HEK293T (cell line): ENCODE measurements at regions not wholly inside any gene's neighbourhood (a gene's known extent, or its start where the extent isn't known, plus 50 kb on each side); places are given as distances from the start of the nearest gene placed in this dataset.

Source experiments
- CTCF ChIA-PET: fragments of 350-600 bp; formaldehyde crosslinking; extraction: SDS; loops from one replicate; lab custom pipeline; 2021; ENCODE audit warnings: antibody characterized with exemption, inconsistent platforms; lab: Yijun Ruan, JAX
- POLR2A ChIA-PET: fragments of 350-600 bp; formaldehyde crosslinking; extraction: SDS; loops from one replicate; lab custom pipeline; 2020; ENCODE audit warnings: antibody characterized with exemption, inconsistent platforms; lab: Yijun Ruan, JAX
- DNase-seq: peaks from one replicate; pipeline ENCODE4 v3.0.0; 2012; ENCODE audit warnings: mixed read lengths; ENCODE audit errors: extremely low spot score
- ARNT ChIP-seq: fragments of 450-650 bp; IDR thresholded peaks from 2 replicates; pipeline ENCODE4 v1.6.1; 2017; ENCODE audit warnings: mild to moderate bottlenecking
- BHLHE40 ChIP-seq: fragments of 450-650 bp; IDR thresholded peaks from 2 replicates; pipeline ENCODE4 v1.6.1; 2016; ENCODE audit warnings: mild to moderate bottlenecking, moderate library complexity, borderline replicate concordance
- CTBP1 ChIP-seq: fragments of 450-650 bp; IDR thresholded peaks from 2 replicates; pipeline ENCODE4 v1.6.1; 2016; ENCODE audit warnings: borderline replicate concordance
- ELF4 ChIP-seq: fragments of 450-650 bp; IDR thresholded peaks from 2 replicates; pipeline ENCODE4 v1.6.1; 2017; ENCODE audit warnings: antibody characterized with exemption
- FOXA1 ChIP-seq: fragments of 450-650 bp; IDR thresholded peaks from 2 replicates; pipeline ENCODE4 v1.6.1; 2016; ENCODE audit warnings: mild to moderate bottlenecking
- FOXK2 ChIP-seq: fragments of 450-650 bp; IDR thresholded peaks from 2 replicates; pipeline ENCODE4 v1.6.1; 2016; ENCODE audit warnings: mild to moderate bottlenecking
- FOXM1 ChIP-seq: fragments of 450-650 bp; IDR thresholded peaks from 2 replicates; pipeline ENCODE4 v1.6.1; 2017; ENCODE audit warnings: mild to moderate bottlenecking, borderline replicate concordance
- HDGF ChIP-seq: fragments of 450-650 bp; IDR thresholded peaks from 2 replicates; pipeline ENCODE4 v1.6.1; 2017; ENCODE audit warnings: antibody characterized with exemption, borderline replicate concordance
- L3MBTL2 ChIP-seq: fragments of 450-650 bp; conservative IDR thresholded peaks from 2 replicates; pipeline ENCODE4 v1.6.1; 2016; ENCODE audit warnings: mild to moderate bottlenecking
- LEF1 ChIP-seq: fragments of 450-650 bp; IDR thresholded peaks from 2 replicates; pipeline ENCODE4 v1.6.1; 2017; ENCODE audit warnings: mild to moderate bottlenecking, borderline replicate concordance
- NFRKB ChIP-seq: fragments of 450-650 bp; IDR thresholded peaks from 2 replicates; pipeline ENCODE4 v1.6.1; 2016; ENCODE audit warnings: mild to moderate bottlenecking, moderate library complexity
- PKNOX1 ChIP-seq: fragments of 450-650 bp; IDR thresholded peaks from 2 replicates; pipeline ENCODE4 v1.6.1; 2016
- SP1 ChIP-seq: fragments of 450-650 bp; IDR thresholded peaks from 2 replicates; pipeline ENCODE4 v1.6.1; 2017
- SUZ12 ChIP-seq: fragments of 450-650 bp; IDR thresholded peaks from 2 replicates; pipeline ENCODE4 v1.6.1; 2016; ENCODE audit warnings: mild to moderate bottlenecking
- TARDBP ChIP-seq: fragments of 450-650 bp; IDR thresholded peaks from 2 replicates; pipeline ENCODE4 v1.6.1; 2016
- ZNF384 ChIP-seq: fragments of 450-650 bp; IDR thresholded peaks from 2 replicates; pipeline ENCODE4 v1.6.1; 2016

- CTCF ChIA-PET, result no interaction called here
- TF ChIP-seq ARNT, result no peak
- TF ChIP-seq LEF1, result no peak
- TF ChIP-seq TARDBP, result no peak
- no peak for TF ChIP-seq ZNF384
- no peak for TF ChIP-seq BHLHE40
- TF ChIP-seq SUZ12, result no peak
- TF ChIP-seq FOXA1, result no peak
- TF ChIP-seq SP1, result no peak
- no peak for TF ChIP-seq PKNOX1
- no peak for DNase-seq
- POLR2A ChIA-PET, result no interaction called here
Measured at GRCh38 chr12:30041096-30041495, 257.4 kb upstream of the TMTC1 start.

GRCh38 chr12:30030693-30031374, 247.1 kb upstream of the TMTC1 start:
- no peak for TF ChIP-seq FOXK2
- TF ChIP-seq ARNT, result no peak
- TF ChIP-seq NFRKB, result no peak
- TF ChIP-seq FOXM1, result no peak
- TF ChIP-seq PKNOX1, result no peak
- no peak for TF ChIP-seq HDGF
- TF ChIP-seq SUZ12, result no peak
- no peak for TF ChIP-seq TARDBP
- TF ChIP-seq BHLHE40, result no peak
- TF ChIP-seq FOXA1, result no peak
- no peak for TF ChIP-seq ELF4
- TF ChIP-seq LEF1, result no peak
- TF ChIP-seq CTBP1, result no peak
- no peak for TF ChIP-seq SP1
- ChIA-PET CTCF (no interaction called here), POLR2A (no interaction called here)
- DNase-seq, result no peak

GRCh38 chr12:30026621-30027234, 243.0 kb upstream of the TMTC1 start:
- POLR2A ChIA-PET, result no interaction called here
- TF ChIP-seq SUZ12 (no peak), L3MBTL2 (no peak), BHLHE40 (no peak), ZNF384 (no peak), FOXA1 (no peak), NFRKB (no peak), TARDBP (no peak), CTBP1 (no peak), PKNOX1 (no peak), LEF1 (no peak), SP1 (no peak)
- CTCF ChIA-PET, result no interaction called here
- no peak for DNase-seq

GRCh38 chr12:30025317-30025716, 241.6 kb upstream of the TMTC1 start:
- no peak for TF ChIP-seq PKNOX1
- no peak for TF ChIP-seq FOXA1
- TF ChIP-seq ZNF384, result no peak
- no peak for TF ChIP-seq TARDBP
- no peak for TF ChIP-seq L3MBTL2
- no peak for TF ChIP-seq FOXK2
- TF ChIP-seq LEF1, result no peak
- no peak for TF ChIP-seq CTBP1
- no peak for TF ChIP-seq SP1
- TF ChIP-seq BHLHE40, result no peak
- no peak for TF ChIP-seq ELF4
- TF ChIP-seq NFRKB, result no peak
- TF ChIP-seq HDGF, result no peak
- ChIA-PET CTCF (no interaction called here), POLR2A (no interaction called here)
- DNase-seq, result no peak

GRCh38 chr12:30023186-30023585, 239.4 kb upstream of the TMTC1 start:
- DNase-seq, result no peak
- TF ChIP-seq BHLHE40 (no peak), CTBP1 (no peak), NFRKB (no peak), FOXM1 (no peak), LEF1 (no peak), HDGF (no peak), FOXK2 (no peak), FOXA1 (no peak), TARDBP (no peak), ELF4 (no peak)
- ChIA-PET POLR2A (no interaction called here), CTCF (no interaction called here)
